Nephron progenitor cell (in vitro differentiated cells): ENCODE measurements at regions not wholly inside any gene's neighbourhood (a gene's known extent, or its start where the extent isn't known, plus 50 kb on each side); places are given as distances from the start of the nearest gene placed in this dataset.

Experiments used
- DNase-seq: peaks from one replicate; pipeline ENCODE4 v3.0.0; 2021
- H3K27ac Mint-ChIP-seq: 2 replicates; pipeline ENCODE4 v1.8.0; 2021; ENCODE audit warnings: mild to moderate bottlenecking, moderate library complexity, mixed read lengths
- H3K27me3 Mint-ChIP-seq: 2 replicates; pipeline ENCODE4 v1.8.0; 2021; ENCODE audit warnings: mild to moderate bottlenecking, low read depth, mixed read lengths; ENCODE audit not compliant: poor library complexity
- H3K36me3 Mint-ChIP-seq: 2 replicates; pipeline ENCODE4 v1.8.0; 2021; ENCODE audit warnings: low read depth, mixed read lengths
- H3K4me1 Mint-ChIP-seq: 2 replicates; pipeline ENCODE4 v1.8.0; 2021; ENCODE audit warnings: mixed read lengths
- H3K4me3 Mint-ChIP-seq: 2 replicates; pipeline ENCODE4 v1.8.0; 2021; ENCODE audit warnings: mild to moderate bottlenecking, moderate library complexity, mixed read lengths
- H3K9me3 Mint-ChIP-seq: 2 replicates; pipeline ENCODE4 v1.8.0; 2021; ENCODE audit warnings: mild to moderate bottlenecking, moderate library complexity, mixed read lengths
- CTCF ChIP-seq: fragments of 200-600 bp; sonication (generic); IDR thresholded peaks from 2 replicates; pipeline ENCODE4 v1.5.0; 2021; ENCODE audit warnings: antibody characterized with exemption

GRCh38 chr6:145383428-145383827 is 351.9 kb downstream of the EPM2A start:
- peaks cover 21% of the 10 kb centered on the region for H3K4me1 Mint-ChIP-seq
- DNase-seq: no peak
- no peak for TF ChIP-seq CTCF
- no peaks in the 10 kb centered on the region for H3K27me3 Mint-ChIP-seq
- H3K27ac Mint-ChIP-seq: no peak overlapping the region
- no peaks in the 10 kb centered on the region for H3K9me3 Mint-ChIP-seq
- H3K36me3 Mint-ChIP-seq: no peaks in the 10 kb centered on the region
- H3K4me3 Mint-ChIP-seq: no peak overlapping the region

GRCh38 chr6:145384503-145384902 is 350.8 kb downstream of the EPM2A start:
- Mint-ChIP-seq H3K36me3 (no peaks in the 10 kb centered on the region), H3K27ac (no peak overlapping the region), H3K27me3 (no peaks in the 10 kb centered on the region), H3K4me1 (peaks cover 21% of the 10 kb centered on the region), H3K4me3 (no peak overlapping the region), H3K9me3 (no peaks in the 10 kb centered on the region)
- DNase-seq: no peak
- no peak for TF ChIP-seq CTCF

GRCh38 chr6:145396499-145396898 is 338.8 kb downstream of the EPM2A start:
- TF ChIP-seq CTCF: no peak
- no peak for DNase-seq
- Mint-ChIP-seq H3K4me3 (no peak overlapping the region), H3K36me3 (no peaks in the 10 kb centered on the region), H3K9me3 (no peaks in the 10 kb centered on the region), H3K4me1 (no peaks in the 10 kb centered on the region), H3K27ac (peak overlapping the region; percentile 23), H3K27me3 (peaks cover 2% of the 10 kb centered on the region)

- Mint-ChIP-seq H3K27ac (no peak overlapping the region), H3K9me3 (no peaks in the 10 kb centered on the region), H3K36me3 (no peaks in the 10 kb centered on the region), H3K4me3 (no peak overlapping the region), H3K4me1 (no peaks in the 10 kb centered on the region), H3K27me3 (peaks cover 2% of the 10 kb centered on the region)
- no peak for DNase-seq
- no peak for TF ChIP-seq CTCF
These were observed 334.8 kb downstream of the EPM2A start for GRCh38 chr6:145400508-145400907.

- H3K27me3 Mint-ChIP-seq: peaks cover 2% of the 10 kb centered on the region
- no peak for TF ChIP-seq CTCF
- H3K4me1 Mint-ChIP-seq: no peaks in the 10 kb centered on the region
- no peak for DNase-seq
- H3K27ac Mint-ChIP-seq: no peak overlapping the region
- H3K36me3 Mint-ChIP-seq: no peaks in the 10 kb centered on the region
- no peak overlapping the region for H3K4me3 Mint-ChIP-seq
- no peaks in the 10 kb centered on the region for H3K9me3 Mint-ChIP-seq
These were observed 330.2 kb downstream of the EPM2A start for GRCh38 chr6:145405006-145405551.

- no peaks in the 10 kb centered on the region for H3K36me3 Mint-ChIP-seq
- H3K27me3 Mint-ChIP-seq: peaks cover 2% of the 10 kb centered on the region
- no peak for TF ChIP-seq CTCF
- DNase-seq: no peak
- H3K9me3 Mint-ChIP-seq: no peaks in the 10 kb centered on the region
- H3K4me3 Mint-ChIP-seq: no peak overlapping the region
- H3K4me1 Mint-ChIP-seq: no peaks in the 10 kb centered on the region
- no peak overlapping the region for H3K27ac Mint-ChIP-seq
These were observed 328.5 kb downstream of the EPM2A start for GRCh38 chr6:145406783-145407182.
